ENCODE measurements at regions not wholly inside any gene's neighbourhood (a gene's known extent, or its start where the extent isn't known, plus 50 kb on each side); places are given as distances from the start of the nearest gene placed in this dataset.

DNA sequence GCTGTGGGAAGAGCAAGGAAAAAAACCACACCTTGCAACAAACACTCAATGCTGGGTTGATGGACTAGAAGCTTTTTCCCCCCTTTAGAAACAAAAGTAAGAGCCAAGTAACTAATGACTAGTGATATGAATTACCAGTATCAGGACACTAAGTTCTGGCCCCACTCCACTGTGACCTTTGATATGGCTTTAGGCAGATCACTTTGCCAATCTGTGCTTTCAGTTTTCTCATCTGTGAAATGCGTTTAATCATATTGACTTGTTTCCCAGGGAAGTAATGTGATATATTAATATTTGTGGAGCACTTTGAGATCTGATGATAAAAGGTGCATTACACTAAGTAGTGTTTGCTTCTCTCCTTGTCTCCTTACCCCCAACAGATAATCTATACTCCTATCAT lies 319.3 kb upstream of the SATB1 start:
- no peaks in the 10 kb centered on the region for H3K9me3 ChIP-seq
- H3K4me3 ChIP-seq, result no peak overlapping the region
- intact Hi-C loops (cut with DNase I; ENCODE audit: low total_unique reads), result no loop called here
- TF ChIP-seq POLR2AphosphoS5 (IDR thresholded peaks at IDR 0.05), result no peak
- no peak for TF ChIP-seq POLR2A (IDR thresholded peaks at IDR 0.05)
- TF ChIP-seq, protein P1, sequence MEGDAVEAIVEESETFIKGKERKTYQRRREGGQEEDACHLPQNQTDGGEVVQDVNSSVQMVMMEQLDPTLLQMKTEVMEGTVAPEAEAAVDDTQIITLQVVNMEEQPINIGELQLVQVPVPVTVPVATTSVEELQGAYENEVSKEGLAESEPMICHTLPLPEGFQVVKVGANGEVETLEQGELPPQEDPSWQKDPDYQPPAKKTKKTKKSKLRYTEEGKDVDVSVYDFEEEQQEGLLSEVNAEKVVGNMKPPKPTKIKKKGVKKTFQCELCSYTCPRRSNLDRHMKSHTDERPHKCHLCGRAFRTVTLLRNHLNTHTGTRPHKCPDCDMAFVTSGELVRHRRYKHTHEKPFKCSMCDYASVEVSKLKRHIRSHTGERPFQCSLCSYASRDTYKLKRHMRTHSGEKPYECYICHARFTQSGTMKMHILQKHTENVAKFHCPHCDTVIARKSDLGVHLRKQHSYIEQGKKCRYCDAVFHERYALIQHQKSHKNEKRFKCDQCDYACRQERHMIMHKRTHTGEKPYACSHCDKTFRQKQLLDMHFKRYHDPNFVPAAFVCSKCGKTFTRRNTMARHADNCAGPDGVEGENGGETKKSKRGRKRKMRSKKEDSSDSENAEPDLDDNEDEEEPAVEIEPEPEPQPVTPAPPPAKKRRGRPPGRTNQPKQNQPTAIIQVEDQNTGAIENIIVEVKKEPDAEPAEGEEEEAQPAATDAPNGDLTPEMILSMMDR (IDR thresholded peaks at IDR 0.05 in 8 of 11, conservative IDR thresholded peaks at IDR 0.05 in 3 of 11), result no peak
- WGBS, 5 donors, result 71 to 92% (median 84%) methylated on average over 1 of the region's 1 CpG
- H3K27me3 ChIP-seq (replicated peaks in 1 of 7), result no peaks in the 10 kb centered on the region
- no peaks in the 10 kb centered on the region for H3K36me3 ChIP-seq
- no peak for DNase-seq
- peak overlapping the region in 3 of 8 donors; percentile 76 to 82 (median 77) for H3K27ac ChIP-seq
- peaks cover 0 to 84% (median 38%) of the 10 kb centered on the region in 6 donors for H3K4me1 ChIP-seq

DNA sequence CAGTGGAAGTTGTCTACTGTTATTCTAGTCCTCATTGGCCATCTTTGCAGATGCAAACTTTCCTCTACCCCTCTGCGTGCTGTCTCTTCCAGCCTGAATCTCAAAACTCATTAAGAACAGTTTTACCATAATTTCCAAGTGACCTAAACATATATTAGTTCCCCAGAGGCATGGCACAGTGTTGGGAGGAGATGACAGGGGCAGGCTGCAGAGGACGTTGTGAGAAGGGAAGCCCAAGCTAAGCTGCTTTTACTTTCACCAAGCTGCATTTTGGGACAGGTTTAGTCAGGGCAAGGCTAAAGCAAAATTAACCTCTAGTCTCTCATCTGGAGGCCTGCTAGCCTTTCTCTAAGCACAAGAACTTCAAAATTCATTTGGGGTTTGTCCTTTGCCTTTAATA lies 318.6 kb upstream of the SATB1 start:
- DNase-seq, result no peak
- H3K4me1 ChIP-seq, result peaks cover 0 to 92% (median 45%) of the 10 kb centered on the region in 6 donors
- H3K36me3 ChIP-seq, result no peaks in the 10 kb centered on the region
- TF ChIP-seq POLR2AphosphoS5 (IDR thresholded peaks at IDR 0.05), result no peak
- no peak for TF ChIP-seq POLR2A (IDR thresholded peaks at IDR 0.05)
- TF ChIP-seq, protein P1 (IDR thresholded peaks at IDR 0.05 in 8 of 11, conservative IDR thresholded peaks at IDR 0.05 in 3 of 11), result no peak
- intact Hi-C loops (cut with DNase I; ENCODE audit: low total_unique reads), result no loop called here
- no peaks in the 10 kb centered on the region for H3K9me3 ChIP-seq
- H3K4me3 ChIP-seq, result no peak overlapping the region
- H3K27ac ChIP-seq, result peak overlapping the region in 3 of 8 donors; percentile 76 to 82 (median 77)
- no peaks in the 10 kb centered on the region for H3K27me3 ChIP-seq (replicated peaks in 1 of 7)
- WGBS, 5 donors, result 40 to 82% (median 63%) methylated on average over 2 of the region's 2 CpGs

DNA sequence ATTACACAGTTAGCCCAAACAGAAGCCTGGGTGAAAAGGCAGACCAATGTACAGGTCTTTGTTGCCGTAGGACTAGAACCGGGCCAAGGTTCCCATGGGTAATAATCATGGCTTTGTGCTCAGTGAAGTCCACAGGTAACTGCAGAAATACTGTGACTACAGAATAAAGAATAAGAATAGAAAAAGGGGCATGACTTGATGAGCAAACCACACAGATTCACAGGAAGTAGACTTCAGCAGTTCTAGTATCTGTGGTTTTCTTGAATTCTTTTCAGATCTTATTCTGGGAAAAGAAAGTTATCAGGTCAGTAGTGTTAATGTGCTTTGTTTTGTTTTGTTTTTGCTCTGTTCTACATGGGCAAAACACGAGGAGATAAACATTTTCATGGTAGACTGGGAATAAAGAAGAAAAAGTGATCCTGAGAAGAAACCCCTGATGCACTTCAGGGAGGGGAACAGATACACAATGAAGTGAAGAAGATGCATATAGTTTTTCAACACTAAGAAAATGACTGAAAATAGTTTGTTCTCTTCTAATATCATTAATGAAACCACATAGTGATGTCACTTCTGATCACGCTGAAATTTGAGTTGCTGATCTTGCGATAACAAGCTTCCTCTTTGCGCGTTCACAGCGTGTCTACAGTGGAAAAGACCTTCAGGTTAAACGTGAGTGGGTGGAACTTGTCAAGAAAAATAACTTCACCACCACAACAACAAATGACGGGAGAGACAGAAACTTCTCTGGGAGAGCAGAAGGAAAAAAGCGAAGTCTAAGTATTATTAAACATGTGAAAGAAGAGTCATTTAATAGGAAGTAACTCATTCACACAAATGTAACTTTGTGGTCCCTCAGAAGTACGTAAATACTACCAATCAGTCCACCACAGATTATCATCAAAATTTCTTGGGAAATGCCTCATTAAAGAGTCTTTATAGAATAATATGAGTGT lies 315.8 kb upstream of the SATB1 start:
- H3K4me1 ChIP-seq, result peaks cover 0 to 73% (median 35%) of the 10 kb centered on the region in 6 donors
- intact Hi-C loops (cut with DNase I; ENCODE audit: low total_unique reads), result no loop called here
- H3K36me3 ChIP-seq, result no peaks in the 10 kb centered on the region
- H3K27me3 ChIP-seq (replicated peaks in 1 of 7), result no peaks in the 10 kb centered on the region
- H3K4me3 ChIP-seq, result peak overlapping the region in 4 of 8 donors; percentile 0 to 53 (median 8)
- TF ChIP-seq POLR2AphosphoS5 (IDR thresholded peaks at IDR 0.05) (peak in 1 of 3 donors; percentile 67), POLR2A (IDR thresholded peaks at IDR 0.05) (no peak)
- peak overlapping the region; percentile 31 to 82 (median 72) for H3K27ac ChIP-seq
- DNase-seq, result no peak
- no peaks in the 10 kb centered on the region for H3K9me3 ChIP-seq
- 18 to 38% (median 28%) methylated on average over 12 of the region's 12 CpGs for WGBS, 5 donors

DNA sequence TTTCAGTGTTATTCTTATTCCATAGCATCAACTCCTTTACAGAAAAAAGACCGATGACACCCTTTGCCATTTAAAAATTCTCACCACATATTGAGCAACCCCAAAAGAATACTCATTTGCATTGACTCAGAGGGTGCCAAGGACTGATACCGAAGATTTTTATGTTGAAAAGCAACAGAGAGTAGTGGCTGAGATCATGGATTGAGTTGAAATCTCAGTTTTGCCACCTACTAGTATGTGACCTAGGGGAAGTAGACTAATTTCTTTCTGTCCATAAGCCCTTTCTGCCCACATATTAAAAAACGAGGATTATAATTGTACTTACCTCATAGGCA lies 313.9 kb upstream of the SATB1 start:
- DNase-seq, result no peak
- Histone ChIP-seq H3K4me1 (peaks cover 0 to 54% (median 28%) of the 10 kb centered on the region in 6 donors), H3K36me3 (no peaks in the 10 kb centered on the region), H3K4me3 (no peak overlapping the region), H3K9me3 (no peaks in the 10 kb centered on the region), H3K27me3 (replicated peaks in 1 of 7) (no peaks in the 10 kb centered on the region), H3K27ac (peak overlapping the region in 3 of 8 donors; percentile 76 to 82 (median 77))
- WGBS, 5 donors, result 48 to 67% (median 53%) methylated on average over 3 of the region's 3 CpGs
- intact Hi-C loops (cut with DNase I; ENCODE audit: low total_unique reads), result no loop called here
- TF ChIP-seq, protein P1 (IDR thresholded peaks at IDR 0.05 in 8 of 11, conservative IDR thresholded peaks at IDR 0.05 in 3 of 11), result no peak
- no peak for TF ChIP-seq POLR2A (IDR thresholded peaks at IDR 0.05)

All from spleen (tissue), 11 donors.